Neural progenitor cell (in vitro differentiated cells): ENCODE measurements at regions not wholly inside any gene's neighbourhood (a gene's known extent, or its start where the extent isn't known, plus 50 kb on each side); places are given as distances from the start of the nearest gene placed in this dataset.
"Not testable (repeated sequence)": the region's sequence is repeated elsewhere in the genome, so short reads cannot be mapped to it uniquely, and the experiment has no call there.

Source experiments
- DNase-seq: peaks from one replicate; pipeline ENCODE4 v3.0.0-alpha.2; 2016; ENCODE audit warnings: low spot score
- H2AFZ ChIP-seq: fragments of 200-600 bp; sonication (generic); replicated peaks from 2 replicates; pipeline ENCODE4 v1.6.1; 2016; ENCODE audit warnings: antibody characterized with exemption
- H3F3A ChIP-seq: fragments of 200-600 bp; sonication (generic); 2 replicates; pipeline ENCODE4 v1.6.1; 2016; ENCODE audit warnings: antibody characterized with exemption, low read depth
- H3K27ac ChIP-seq: fragments of 200-600 bp; sonication (generic); 2 replicates; pipeline ENCODE4 v1.5.1; 2016; ENCODE audit warnings: mild to moderate bottlenecking
- H3K27me3 ChIP-seq: fragments of 200-600 bp; sonication (generic); 2 replicates; pipeline ENCODE4 v1.6.1; 2016; ENCODE audit warnings: mild to moderate bottlenecking, moderate library complexity
- H3K36me3 ChIP-seq: fragments of 200-600 bp; sonication (generic); 2 replicates; pipeline ENCODE4 v1.5.1; 2016
- H3K4me1 ChIP-seq: fragments of 200-600 bp; sonication (generic); 2 replicates; pipeline ENCODE4 v1.6.1; 2016; ENCODE audit warnings: mixed run types
- H3K4me2 ChIP-seq: fragments of 200-600 bp; sonication (generic); 2 replicates; pipeline ENCODE4 v1.6.1; 2016
- H3K4me3 ChIP-seq: fragments of 200-600 bp; sonication (generic); 2 replicates; pipeline ENCODE4 v1.5.1; 2016
- H3K79me2 ChIP-seq: fragments of 200-600 bp; sonication (generic); 2 replicates; pipeline ENCODE4 v1.6.1; 2016; ENCODE audit warnings: low read depth
- H3K9ac ChIP-seq: fragments of 200-600 bp; sonication (generic); 2 replicates; pipeline ENCODE4 v1.6.1; 2016
- H3K9me3 ChIP-seq: fragments of 200-600 bp; sonication (generic); 2 replicates; pipeline ENCODE4 v1.5.1; 2016; ENCODE audit warnings: low read depth
- H4K20me1 ChIP-seq: fragments of 200-600 bp; sonication (generic); 2 replicates; pipeline ENCODE4 v1.6.1; 2016; ENCODE audit warnings: low read depth
- H3K27ac Mint-ChIP-seq: 3 replicates; pipeline ENCODE4 v1.8.0; 2021; ENCODE audit warnings: mixed read lengths
- H3K27me3 Mint-ChIP-seq: 2 replicates; pipeline ENCODE4 v1.8.0; 2022; ENCODE audit warnings: low read depth, mild to moderate bottlenecking, inconsistent platforms, moderate library complexity, mixed read lengths; ENCODE audit not compliant: insufficient read depth
- H3K36me3 Mint-ChIP-seq: 3 replicates; pipeline ENCODE4 v1.8.0; 2021; ENCODE audit warnings: mixed read lengths
- H3K4me1 Mint-ChIP-seq: 3 replicates; pipeline ENCODE4 v1.8.0; 2021; ENCODE audit warnings: mixed read lengths
- H3K4me3 Mint-ChIP-seq: 3 replicates; pipeline ENCODE4 v1.8.0; 2021; ENCODE audit warnings: mild to moderate bottlenecking, moderate library complexity, mixed read lengths
- H3K9me3 Mint-ChIP-seq: 3 replicates; pipeline ENCODE4 v1.8.0; 2020; ENCODE audit warnings: mixed read lengths
- EZH2 ChIP-seq: fragments of 200-600 bp; sonication (generic); IDR thresholded peaks from 2 replicates; pipeline ENCODE4 v1.6.1; 2017; ENCODE audit warnings: antibody characterized with exemption, mild to moderate bottlenecking, moderate library complexity
- EZH2phosphoT487 ChIP-seq: fragments of 200-600 bp; sonication (generic); IDR thresholded peaks from 2 replicates; pipeline ENCODE4 v1.6.1; 2017; ENCODE audit warnings: antibody characterized with exemption
- TF ChIP-seq, protein P1 (sequence below): fragments of 200-600 bp; sonication (generic); IDR thresholded peaks from 2 replicates; pipeline ENCODE4 v1.5.1; 2017; ENCODE audit warnings: antibody characterized with exemption, mild to moderate bottlenecking

DNA sequence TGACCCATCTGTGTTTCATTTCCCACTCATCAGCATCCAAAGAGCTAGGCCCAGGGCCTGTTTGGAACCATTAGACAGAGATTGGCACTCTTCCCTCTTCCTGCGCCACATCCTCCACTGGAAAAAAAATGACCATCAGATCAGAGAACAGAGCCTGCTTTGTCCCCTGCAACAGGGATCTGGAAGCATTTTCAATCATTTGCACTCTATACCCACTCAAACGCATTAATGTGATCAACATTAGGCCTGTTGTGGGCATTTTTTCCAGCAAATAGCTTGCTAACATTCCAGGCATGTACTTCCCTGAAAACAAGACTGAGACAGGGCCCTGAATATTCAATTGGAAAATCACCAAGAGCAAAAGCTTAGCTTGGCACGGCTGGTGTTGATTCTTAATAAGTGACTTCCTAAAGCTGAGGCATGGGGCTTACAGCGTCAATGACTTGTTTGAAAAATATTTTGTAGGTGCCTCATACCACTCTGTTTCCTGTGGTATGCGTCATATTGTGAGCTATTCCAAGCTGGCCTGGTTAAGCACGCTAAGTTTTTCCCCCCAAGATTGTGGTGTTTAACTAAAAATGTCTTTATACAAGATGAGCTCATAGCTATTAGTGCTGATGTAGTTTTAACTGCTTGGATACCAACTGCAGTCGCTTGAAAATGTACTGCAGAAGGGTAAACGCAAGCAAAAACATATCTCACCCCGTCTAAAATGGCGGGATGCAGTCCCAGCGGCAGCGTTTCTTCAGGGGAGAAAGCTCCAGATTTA is 404.4 kb downstream of the SPRY2 start:
- no peak overlapping the region for H3K4me3 ChIP-seq
- H3K4me1 ChIP-seq = peaks cover 9% of the 10 kb centered on the region
- H3K27me3 ChIP-seq = no peaks in the 10 kb centered on the region
- no peaks in the 10 kb centered on the region for H3K36me3 ChIP-seq
- H3K9ac ChIP-seq = no peak overlapping the region
- Mint-ChIP-seq H3K4me3 (no peak overlapping the region), H3K9me3 (peaks cover 19% of the 10 kb centered on the region), H3K27ac (peak overlapping the region; percentile 64), H3K4me1 (peaks cover 34% of the 10 kb centered on the region), H3K36me3 (no peaks in the 10 kb centered on the region), H3K27me3 (no peaks in the 10 kb centered on the region)
- DNase-seq = no peak
- no peak overlapping the region for H3K27ac ChIP-seq
- H3K4me2 ChIP-seq = no peak overlapping the region
- TF ChIP-seq, protein P1, sequence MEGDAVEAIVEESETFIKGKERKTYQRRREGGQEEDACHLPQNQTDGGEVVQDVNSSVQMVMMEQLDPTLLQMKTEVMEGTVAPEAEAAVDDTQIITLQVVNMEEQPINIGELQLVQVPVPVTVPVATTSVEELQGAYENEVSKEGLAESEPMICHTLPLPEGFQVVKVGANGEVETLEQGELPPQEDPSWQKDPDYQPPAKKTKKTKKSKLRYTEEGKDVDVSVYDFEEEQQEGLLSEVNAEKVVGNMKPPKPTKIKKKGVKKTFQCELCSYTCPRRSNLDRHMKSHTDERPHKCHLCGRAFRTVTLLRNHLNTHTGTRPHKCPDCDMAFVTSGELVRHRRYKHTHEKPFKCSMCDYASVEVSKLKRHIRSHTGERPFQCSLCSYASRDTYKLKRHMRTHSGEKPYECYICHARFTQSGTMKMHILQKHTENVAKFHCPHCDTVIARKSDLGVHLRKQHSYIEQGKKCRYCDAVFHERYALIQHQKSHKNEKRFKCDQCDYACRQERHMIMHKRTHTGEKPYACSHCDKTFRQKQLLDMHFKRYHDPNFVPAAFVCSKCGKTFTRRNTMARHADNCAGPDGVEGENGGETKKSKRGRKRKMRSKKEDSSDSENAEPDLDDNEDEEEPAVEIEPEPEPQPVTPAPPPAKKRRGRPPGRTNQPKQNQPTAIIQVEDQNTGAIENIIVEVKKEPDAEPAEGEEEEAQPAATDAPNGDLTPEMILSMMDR = no peak
- TF ChIP-seq EZH2 = no peak
- H3K9me3 ChIP-seq = no peaks in the 10 kb centered on the region
- H4K20me1 ChIP-seq = no peaks in the 10 kb centered on the region
- no peaks in the 10 kb centered on the region for H3F3A ChIP-seq
- peak overlapping the region; percentile 41 for H2AFZ ChIP-seq
- H3K79me2 ChIP-seq = no peaks in the 10 kb centered on the region

DNA sequence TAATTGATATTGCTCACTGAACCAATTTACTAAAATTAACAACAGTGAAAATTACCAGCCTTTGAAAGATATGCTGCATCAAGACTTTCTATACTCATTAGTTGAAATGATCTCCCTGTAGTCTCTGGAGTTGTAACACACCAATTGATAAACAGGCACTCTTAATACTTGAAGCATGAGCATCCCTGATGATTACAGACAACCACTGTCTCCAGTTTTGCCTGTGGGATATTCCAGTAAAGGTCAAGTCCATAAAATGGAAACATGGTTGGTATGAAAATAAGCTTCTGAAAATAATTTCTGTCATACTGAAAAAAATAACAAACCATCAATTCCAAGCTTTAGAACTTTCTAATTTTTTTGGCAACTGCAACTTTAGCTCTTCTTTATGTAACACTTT is 405.8 kb downstream of the SPRY2 start:
- Histone ChIP-seq H3F3A (no peaks in the 10 kb centered on the region), H3K79me2 (no peaks in the 10 kb centered on the region), H3K4me1 (peaks cover 8% of the 10 kb centered on the region), H3K27ac (no peak overlapping the region), H3K4me2 (no peak overlapping the region), H4K20me1 (no peaks in the 10 kb centered on the region), H3K36me3 (no peaks in the 10 kb centered on the region), H2AFZ (no peak overlapping the region), H3K27me3 (no peaks in the 10 kb centered on the region), H3K9me3 (no peaks in the 10 kb centered on the region), H3K9ac (no peak overlapping the region), H3K4me3 (no peak overlapping the region)
- Mint-ChIP-seq H3K27me3 (no peaks in the 10 kb centered on the region), H3K9me3 (peaks cover 26% of the 10 kb centered on the region), H3K4me1 (peaks cover 32% of the 10 kb centered on the region), H3K36me3 (peaks cover 2% of the 10 kb centered on the region), H3K27ac (no peak overlapping the region), H3K4me3 (no peak overlapping the region)
- TF ChIP-seq EZH2phosphoT487 = no peak
- DNase-seq = no peak

DNA sequence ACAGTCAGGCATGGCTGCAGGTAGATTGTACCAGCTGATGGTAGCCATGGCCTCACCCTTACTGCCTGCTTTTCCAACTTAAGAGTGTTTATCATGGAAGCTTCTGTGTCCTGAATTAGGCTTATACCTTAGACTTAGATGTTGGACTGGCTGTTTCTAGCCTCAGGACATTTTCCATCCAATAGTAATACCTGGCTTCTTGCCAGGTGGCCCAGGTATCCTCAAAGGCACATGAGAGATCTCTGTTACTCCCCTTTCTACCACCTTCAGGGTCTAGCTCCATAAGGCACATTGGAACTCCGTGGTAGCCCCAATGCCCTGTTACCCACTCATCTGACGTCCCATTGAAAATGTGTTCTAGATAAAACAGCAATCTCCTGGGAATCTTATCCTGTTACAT is 407.5 kb downstream of the SPRY2 start:
- Mint-ChIP-seq H3K4me1 (peaks cover 22% of the 10 kb centered on the region), H3K9me3 (peaks cover 27% of the 10 kb centered on the region), H3K27ac (no peak overlapping the region), H3K36me3 (peaks cover 2% of the 10 kb centered on the region), H3K27me3 (no peaks in the 10 kb centered on the region), H3K4me3 (no peak overlapping the region)
- no peaks in the 10 kb centered on the region for H3F3A ChIP-seq
- no peak overlapping the region for H3K4me3 ChIP-seq
- H3K27ac ChIP-seq = no peak overlapping the region
- H3K4me2 ChIP-seq = no peak overlapping the region
- H3K9me3 ChIP-seq = no peaks in the 10 kb centered on the region
- H3K4me1 ChIP-seq = no peaks in the 10 kb centered on the region
- H3K36me3 ChIP-seq = no peaks in the 10 kb centered on the region
- TF ChIP-seq EZH2phosphoT487 (no peak), EZH2 (no peak)
- TF ChIP-seq, protein P1 = no peak
- no peak overlapping the region for H2AFZ ChIP-seq
- no peaks in the 10 kb centered on the region for H3K79me2 ChIP-seq
- H3K9ac ChIP-seq = no peak overlapping the region
- H3K27me3 ChIP-seq = no peaks in the 10 kb centered on the region
- DNase-seq = no peak
- H4K20me1 ChIP-seq = no peaks in the 10 kb centered on the region

DNA sequence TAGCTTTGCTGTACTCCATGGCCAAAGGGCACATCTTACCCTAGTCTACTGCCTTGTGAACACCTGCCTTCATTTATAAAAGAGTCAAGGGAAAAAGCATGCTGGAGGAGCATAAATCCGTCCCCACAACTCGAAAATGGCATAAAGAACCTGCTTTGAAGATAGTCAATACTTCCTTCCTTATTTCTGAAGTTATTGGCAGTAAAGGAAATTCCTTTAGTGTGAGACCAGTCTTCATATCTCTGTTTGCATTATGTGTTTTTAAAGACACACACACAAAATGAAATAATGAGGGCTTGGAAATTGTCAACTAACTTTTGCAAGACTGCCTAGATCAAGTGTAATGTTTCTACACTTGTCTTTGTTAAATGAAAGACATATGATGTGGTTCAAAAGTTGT is 408.4 kb downstream of the SPRY2 start:
- no peak overlapping the region for H3K27ac ChIP-seq
- no peak for DNase-seq

DNA sequence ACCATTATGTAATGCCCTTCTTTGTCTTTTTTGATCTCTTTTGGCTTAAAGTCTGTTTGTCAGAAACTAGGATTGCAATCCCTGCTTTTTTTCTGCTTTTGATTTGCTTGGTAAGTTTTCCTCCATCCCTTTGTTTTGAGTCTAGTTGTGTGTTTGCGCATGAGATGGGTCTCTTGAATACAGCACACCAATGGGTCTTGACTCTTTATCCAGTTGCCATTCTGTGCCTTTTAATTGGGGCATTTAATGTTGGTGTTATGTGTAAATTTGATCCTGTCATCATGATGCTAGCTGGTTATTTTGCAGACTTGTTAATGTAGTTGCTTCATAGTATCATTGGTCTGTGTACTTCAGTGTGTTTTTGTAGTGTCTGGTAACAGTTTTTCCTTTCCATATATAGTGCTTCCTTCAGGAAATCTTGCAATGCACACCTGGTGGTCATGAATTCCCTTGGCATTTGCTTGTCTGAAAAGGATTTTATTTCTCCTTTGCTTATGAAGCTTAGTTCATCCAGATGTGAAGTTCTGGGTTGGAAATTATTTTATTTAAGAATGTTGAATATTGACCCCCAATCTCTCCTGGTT is 416.9 kb downstream of the SPRY2 start:
- DNase-seq, H3K4me3 ChIP-seq, H4K20me1 ChIP-seq, H3K9ac ChIP-seq, H3K27ac ChIP-seq, H3K4me2 ChIP-seq, H3K36me3 ChIP-seq, H3K27ac Mint-ChIP-seq, H3K79me2 ChIP-seq, H3F3A ChIP-seq, H3K9me3 ChIP-seq, H3K27me3 ChIP-seq, H3K4me3 Mint-ChIP-seq, H2AFZ ChIP-seq, H3K4me1 ChIP-seq: not testable (repeated sequence)
- peaks cover 13% of the 10 kb centered on the region for H3K27me3 Mint-ChIP-seq
- peaks cover 62% of the 10 kb centered on the region for H3K9me3 Mint-ChIP-seq
- peaks cover 32% of the 10 kb centered on the region for H3K36me3 Mint-ChIP-seq
- peaks cover 10% of the 10 kb centered on the region for H3K4me1 Mint-ChIP-seq

More for the DNA sequence above, 408.4 kb downstream of the SPRY2 start:
- Histone ChIP-seq H3K36me3 (no peaks in the 10 kb centered on the region), H3K79me2 (no peaks in the 10 kb centered on the region), H3K27me3 (no peaks in the 10 kb centered on the region), H3K9ac (no peak overlapping the region), H3K9me3 (no peaks in the 10 kb centered on the region), H3F3A (no peaks in the 10 kb centered on the region), H2AFZ (no peak overlapping the region), H3K4me2 (no peak overlapping the region), H3K4me1 (no peaks in the 10 kb centered on the region), H4K20me1 (no peaks in the 10 kb centered on the region), H3K4me3 (no peak overlapping the region)
- peaks cover 14% of the 10 kb centered on the region for H3K4me1 Mint-ChIP-seq
- TF ChIP-seq EZH2phosphoT487 = no peak
- TF ChIP-seq, protein P1 = no peak
- TF ChIP-seq EZH2 = no peak
- H3K36me3 Mint-ChIP-seq = peaks cover 2% of the 10 kb centered on the region
- H3K4me3 Mint-ChIP-seq = no peak overlapping the region
- H3K27me3 Mint-ChIP-seq = no peaks in the 10 kb centered on the region
- no peak overlapping the region for H3K27ac Mint-ChIP-seq
- peaks cover 27% of the 10 kb centered on the region for H3K9me3 Mint-ChIP-seq
